ELF-1 (cell line): ENCODE measurements at regions not wholly inside any gene's neighbourhood (a gene's known extent, or its start where the extent isn't known, plus 50 kb on each side); places are given as distances from the start of the nearest gene placed in this dataset.
"Not testable (repeated sequence)": the region's sequence is repeated elsewhere in the genome, so short reads cannot be mapped to it uniquely, and the experiment has no call there.

ENCODE experiments used
- DNase-seq: peaks from one replicate; pipeline ENCODE4 v3.0.0-alpha.2; 2016; ENCODE audit warnings: low read depth, low spot score

- peak; percentile 17 for DNase-seq
These were observed 415.0 kb upstream of the ESRRG start for GRCh38 chr1:217138173-217138765.

GRCh38 chr1:217137210-217137881 lies 414.1 kb upstream of the ESRRG start:
- DNase-seq, result peak; percentile 37

GRCh38 chr1:217136895-217137205 lies 413.6 kb upstream of the ESRRG start:
- DNase-seq, result peak; percentile 25

- DNase-seq, result peak; percentile 26
These were observed 413.0 kb upstream of the ESRRG start for GRCh38 chr1:217135987-217136894.

- DNase-seq, result no peak
These were observed 412.3 kb upstream of the ESRRG start for GRCh38 chr1:217135569-217135915.

GRCh38 chr1:217134857-217135568 lies 411.8 kb upstream of the ESRRG start:
- peak; percentile 50 for DNase-seq

GRCh38 chr1:217133958-217134856 lies 411.0 kb upstream of the ESRRG start:
- DNase-seq, result peak; percentile 8

GRCh38 chr1:217133092-217133491 lies 409.9 kb upstream of the ESRRG start:
- DNase-seq, result no peak

- DNase-seq, result not testable (repeated sequence)
These were observed 400.1 kb upstream of the ESRRG start for GRCh38 chr1:217123340-217123739.

- no peak for DNase-seq
These were observed 394.8 kb upstream of the ESRRG start for GRCh38 chr1:217117973-217118465.

GRCh38 chr1:217115404-217116380 lies 392.5 kb upstream of the ESRRG start:
- no peak for DNase-seq

GRCh38 chr1:217109928-217110327 lies 386.7 kb upstream of the ESRRG start:
- DNase-seq, result no peak

- no peak for DNase-seq
These were observed 383.1 kb upstream of the ESRRG start for GRCh38 chr1:217106231-217106901.

GRCh38 chr1:217105437-217105836 lies 382.2 kb upstream of the ESRRG start:
- DNase-seq, result no peak

GRCh38 chr1:217097819-217098218 lies 374.6 kb upstream of the ESRRG start:
- no peak for DNase-seq

GRCh38 chr1:217096200-217096599 lies 373.0 kb upstream of the ESRRG start:
- no peak for DNase-seq

- DNase-seq, result no peak
These were observed 371.9 kb upstream of the ESRRG start for GRCh38 chr1:217095050-217095622.

GRCh38 chr1:217091561-217091960 lies 368.3 kb upstream of the ESRRG start:
- DNase-seq, result no peak
